H1 (cell line): ENCODE measurements at regions not wholly inside any gene's neighbourhood (a gene's known extent, or its start where the extent isn't known, plus 50 kb on each side); places are given as distances from the start of the nearest gene placed in this dataset.

Experiments used
- CBX5 ChIP-seq: fragments of 300-800, 300-1000 bp; sonication (generic); IDR thresholded peaks from 2 replicates; pipeline ENCODE4 v1.7.1; 2016; ENCODE audit warnings: antibody characterized with exemption, low read length, low read depth
- CBX8 ChIP-seq: fragments of 300-800, 300-1000 bp; sonication (generic); IDR thresholded peaks from 2 replicates; pipeline ENCODE4 v1.7.1; 2016; ENCODE audit warnings: low read depth, low read length, borderline replicate concordance
- CHD7 ChIP-seq: fragments of 300-600 bp; sonication (generic); IDR thresholded peaks from 2 replicates; pipeline ENCODE4 v1.7.1; 2012; ENCODE audit warnings: low read length, moderate library complexity, mild to moderate bottlenecking, inconsistent platforms; ENCODE audit not compliant: insufficient replicate concordance
- GTF2F1 ChIP-seq: IDR thresholded peaks from 2 replicates; pipeline ENCODE4 v1.6.1; 2012; ENCODE audit warnings: low read depth, low read length, improper control_type of control experiment, borderline replicate concordance
- JUN ChIP-seq: IDR thresholded peaks from 2 replicates; pipeline ENCODE4 v1.6.1; 2011; ENCODE audit warnings: low read depth, mild to moderate bottlenecking, improper control_type of control experiment, low read length
- MAX ChIP-seq: IDR thresholded peaks from 2 replicates; pipeline ENCODE4 v1.6.1; 2012; ENCODE audit warnings: inconsistent platforms
- NANOG ChIP-seq: IDR thresholded peaks from 2 replicates; pipeline ENCODE4 v1.6.1; 2011; ENCODE audit warnings: low read length, low read depth, mild to moderate bottlenecking, inconsistent platforms; ENCODE audit not compliant: insufficient read depth, poor library complexity, severe bottlenecking
- RFX5 ChIP-seq: IDR thresholded peaks from 2 replicates; pipeline ENCODE4 v1.6.1; 2011; ENCODE audit warnings: low read depth, low read length, improper control_type of control experiment, borderline replicate concordance
- SIRT6 ChIP-seq: IDR thresholded peaks from one replicate; pipeline ENCODE4 v1.7.1; 2012; ENCODE audit warnings: low read length, inconsistent platforms
- SIX5 ChIP-seq: IDR thresholded peaks from 2 replicates; pipeline ENCODE4 v1.6.1; 2011; ENCODE audit warnings: mild to moderate bottlenecking, low read depth, low read length
- SP1 ChIP-seq: IDR thresholded peaks from 2 replicates; pipeline ENCODE4 v1.6.1; 2011; ENCODE audit warnings: low read depth, low read length
- TAF1 ChIP-seq: IDR thresholded peaks from 2 replicates; pipeline ENCODE4 v1.6.1; 2011; ENCODE audit warnings: mild to moderate bottlenecking, low read depth, low read length
- TCF12 ChIP-seq: IDR thresholded peaks from 2 replicates; pipeline ENCODE4 v1.6.1; 2011; ENCODE audit warnings: low read depth, mild to moderate bottlenecking, low read length

GRCh38 chr14:65345266-65345665, 67.3 kb upstream of the FUT8 start (continued):
- TF ChIP-seq CHD7, result no peak
- no peak for TF ChIP-seq JUN
- no peak for TF ChIP-seq SIRT6
- no peak for TF ChIP-seq NANOG
- TF ChIP-seq SP1, result no peak
- TF ChIP-seq MAX, result no peak
- TF ChIP-seq TAF1, result no peak
- no peak for TF ChIP-seq SIX5
- TF ChIP-seq GTF2F1, result no peak
- TF ChIP-seq CBX8, result no peak
- no peak for TF ChIP-seq RFX5
- no peak for TF ChIP-seq CBX5
- no peak for TF ChIP-seq TCF12
